HG03565 (cell line): ENCODE measurements at regions not wholly inside any gene's neighbourhood (a gene's known extent, or its start where the extent isn't known, plus 50 kb on each side); places are given as distances from the start of the nearest gene placed in this dataset.
"Not testable (repeated sequence)": the region's sequence is repeated elsewhere in the genome, so short reads cannot be mapped to it uniquely, and the experiment has no call there.

Experiments
- ATAC-seq: cut with Tn5 transposase; IDR thresholded peaks from one replicate; pipeline ENCODE4 v1.9.1; 2021; ENCODE audit warnings: mild to moderate bottlenecking, moderate library complexity; ENCODE audit not compliant: unreplicated experiment

DNA sequence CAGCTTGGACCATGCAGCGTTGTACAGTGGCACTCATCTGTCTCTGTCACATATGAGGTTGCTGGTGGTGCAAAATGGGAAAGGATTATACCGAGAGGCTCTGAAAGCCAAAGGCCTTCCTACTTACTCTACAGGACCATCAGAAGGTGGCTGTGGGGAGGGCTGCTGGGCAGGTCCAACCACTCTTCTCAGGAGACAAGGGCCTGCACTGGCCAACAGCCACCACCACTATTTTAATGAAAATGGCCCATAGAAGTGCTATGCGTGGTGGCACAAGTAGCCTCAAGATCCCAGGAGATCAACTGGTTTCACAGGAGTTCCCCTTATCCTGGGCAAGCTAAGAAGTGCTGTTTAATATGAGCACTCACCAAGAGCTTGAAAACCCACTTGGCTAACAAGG, 52.3 kb downstream of the MRPL57 start:
- no peak for ATAC-seq

DNA sequence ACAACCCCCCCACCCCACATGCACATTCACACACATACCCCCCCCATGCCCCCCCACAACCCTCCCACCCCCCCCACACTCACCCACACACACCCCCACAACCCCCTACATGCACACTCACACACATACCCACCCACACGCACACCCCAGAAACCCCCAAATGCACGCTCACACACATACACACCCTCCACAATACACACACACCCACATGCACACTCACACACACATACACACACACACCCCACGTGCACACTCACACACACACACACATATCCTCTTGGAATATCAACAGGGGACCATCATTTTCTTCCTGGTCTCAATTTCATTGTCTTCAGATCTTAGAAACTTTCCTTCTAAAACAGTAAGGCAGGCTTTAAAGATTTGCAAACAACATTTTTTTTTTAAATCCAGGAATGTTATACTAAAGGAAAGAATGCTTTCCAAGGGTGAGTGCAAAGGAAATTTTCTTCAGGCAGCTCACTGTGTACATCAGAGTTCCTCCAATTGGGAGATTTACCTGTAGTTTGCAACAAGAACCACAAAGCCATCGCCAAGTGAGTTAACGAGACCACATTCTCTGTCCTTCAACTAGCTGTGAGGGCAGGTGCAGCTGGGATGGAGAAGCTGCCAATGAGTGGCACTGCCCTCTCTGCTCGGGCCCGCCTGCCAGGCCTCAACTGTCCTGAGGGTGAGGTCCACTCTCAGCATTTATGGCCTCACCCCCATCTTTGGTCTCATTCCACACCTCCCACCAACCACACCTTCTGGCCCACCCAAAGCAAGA, 53.0 kb downstream of the MRPL57 start:
- ATAC-seq, result no peak

DNA sequence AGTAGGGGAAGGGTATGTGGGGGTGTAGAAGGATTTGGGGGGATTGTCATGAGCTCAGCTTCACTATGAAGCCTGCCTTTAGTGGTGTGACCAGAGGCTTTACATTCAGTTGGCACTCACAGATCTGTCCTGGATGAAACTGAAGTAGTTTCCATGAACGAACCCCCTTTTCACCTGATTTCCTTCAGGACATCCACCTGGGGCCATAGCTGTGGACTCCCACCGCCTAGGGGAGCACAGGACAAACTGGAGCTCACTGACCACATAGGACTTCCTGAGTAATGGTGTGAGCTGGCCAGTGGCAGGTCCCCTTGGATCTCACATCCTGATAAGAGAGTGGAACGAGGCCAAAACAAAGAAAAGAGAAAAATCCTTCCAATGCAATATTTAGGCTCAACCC, 54.1 kb downstream of the MRPL57 start:
- ATAC-seq, result no peak

DNA sequence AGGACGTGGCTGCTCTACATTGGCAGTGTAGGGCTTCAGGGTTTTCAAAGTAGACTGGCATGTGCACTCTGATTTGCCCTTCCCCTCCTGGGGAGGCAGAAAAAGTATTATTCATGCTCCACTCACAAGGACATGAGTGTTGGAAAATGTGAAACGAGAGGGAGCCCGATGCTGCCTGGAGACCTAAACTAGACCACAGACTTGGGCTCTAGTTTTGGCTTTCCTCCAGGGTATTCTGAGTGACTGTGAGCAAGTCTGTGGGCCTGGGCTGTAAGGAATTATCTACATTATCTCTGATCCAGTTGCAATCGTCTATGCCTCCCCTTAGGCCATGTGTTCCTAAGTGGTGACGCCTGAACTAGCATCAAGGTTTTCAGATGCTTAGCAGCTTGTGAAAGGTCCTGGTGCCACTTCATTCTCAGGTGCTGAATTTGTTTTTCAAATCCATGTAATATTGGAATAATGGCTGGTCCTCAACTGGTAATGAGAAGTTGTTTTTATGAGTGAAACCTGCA, 55.0 kb downstream of the MRPL57 start:
- ATAC-seq, result no peak

DNA sequence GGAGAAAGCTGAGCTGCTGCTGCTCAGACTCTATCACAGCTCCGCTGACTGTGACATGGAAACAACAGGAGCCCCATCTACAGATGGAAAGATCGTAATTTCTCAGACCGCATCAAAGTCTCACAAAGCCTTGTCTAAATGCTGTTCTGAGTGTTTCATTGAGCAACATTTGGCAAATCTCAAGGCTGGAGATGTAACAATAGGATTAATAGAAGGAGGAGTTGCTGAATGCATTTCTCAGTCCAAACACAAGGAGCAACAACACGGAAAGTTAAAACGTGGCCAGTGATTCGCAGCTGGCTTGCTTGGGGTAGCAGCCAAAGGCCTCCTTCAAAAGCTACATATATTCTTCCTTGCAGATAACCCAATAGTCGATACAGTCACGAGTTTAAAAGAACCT, 55.7 kb downstream of the MRPL57 start:
- ATAC-seq, result no peak

DNA sequence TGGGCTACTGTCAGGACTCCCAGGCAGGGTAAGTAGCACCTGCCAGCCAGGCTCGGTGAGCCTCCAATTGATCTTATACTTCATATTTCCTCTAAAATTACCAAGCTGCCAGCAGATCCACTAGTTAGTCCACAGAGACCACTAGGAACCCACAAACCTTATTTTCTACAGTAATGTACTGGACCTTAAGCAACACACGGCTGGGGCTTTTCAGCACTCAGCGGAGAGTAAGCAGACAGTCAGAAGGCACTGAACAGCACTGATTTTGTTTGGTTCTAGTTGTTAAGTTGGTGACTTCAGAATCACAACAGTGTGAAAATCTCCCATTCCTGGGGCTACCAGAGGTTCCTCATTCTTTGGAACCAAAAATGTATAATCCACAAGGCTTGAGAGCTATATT, 56.1 kb downstream of the MRPL57 start:
- ATAC-seq, result no peak

DNA sequence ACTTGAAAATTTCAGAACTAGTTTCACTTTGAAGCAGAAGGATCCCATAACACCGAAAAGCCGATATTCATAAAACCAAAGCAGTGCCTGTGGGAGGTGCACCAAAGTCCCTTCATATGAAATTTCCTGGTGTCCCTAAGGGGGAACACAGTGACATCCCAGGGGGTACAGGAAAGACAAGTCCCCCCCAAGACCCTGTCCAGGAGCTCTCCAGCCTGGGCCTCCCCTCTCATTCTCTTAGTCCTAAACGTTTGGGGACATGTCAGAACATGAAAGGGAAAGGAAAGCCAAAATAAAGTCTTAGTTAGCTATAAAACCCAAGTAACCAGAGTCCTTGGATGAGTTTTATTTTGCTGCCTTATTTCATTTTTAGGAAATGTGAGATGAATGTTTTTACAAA, 56.6 kb downstream of the MRPL57 start:
- no peak for ATAC-seq

DNA sequence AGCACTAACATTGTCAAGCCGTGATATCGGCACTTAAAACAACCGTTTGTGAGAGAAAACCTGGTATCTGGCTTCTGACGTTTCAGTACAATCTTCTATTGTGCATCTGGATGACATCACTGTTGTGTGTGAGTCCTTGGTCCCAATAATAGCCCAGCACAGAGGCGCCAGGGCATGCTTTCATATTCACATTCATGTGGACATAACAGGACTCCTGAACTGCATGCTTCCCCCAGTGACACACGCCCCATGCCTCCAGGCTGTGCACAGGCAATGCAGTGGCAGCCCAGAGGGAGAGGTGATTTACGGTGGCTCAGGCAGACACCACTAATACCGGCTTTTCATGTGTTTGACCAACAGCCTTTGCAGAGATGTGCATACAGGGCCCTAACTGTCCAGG, 58.1 kb downstream of the MRPL57 start:
- no peak for ATAC-seq

DNA sequence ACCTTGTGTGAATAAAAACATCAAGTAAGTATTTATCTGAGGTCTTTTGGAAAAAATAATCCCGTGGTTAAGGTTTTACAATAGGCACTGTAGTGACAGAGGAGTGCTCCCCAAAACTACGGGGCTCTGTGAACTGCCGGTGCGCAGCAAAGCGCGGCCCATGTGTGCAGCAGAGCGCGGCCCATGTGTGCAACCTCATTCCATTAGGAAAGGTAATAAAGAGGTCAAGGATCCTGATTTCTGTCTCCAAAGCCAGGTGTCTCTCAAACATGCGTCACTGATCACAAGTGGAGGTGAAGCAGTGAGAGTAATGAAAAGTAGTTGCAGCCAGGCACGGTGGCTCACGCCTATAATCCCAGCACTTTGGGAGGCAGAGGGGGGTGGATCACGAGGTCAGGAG, 58.7 kb downstream of the MRPL57 start:
- ATAC-seq, result no peak

DNA sequence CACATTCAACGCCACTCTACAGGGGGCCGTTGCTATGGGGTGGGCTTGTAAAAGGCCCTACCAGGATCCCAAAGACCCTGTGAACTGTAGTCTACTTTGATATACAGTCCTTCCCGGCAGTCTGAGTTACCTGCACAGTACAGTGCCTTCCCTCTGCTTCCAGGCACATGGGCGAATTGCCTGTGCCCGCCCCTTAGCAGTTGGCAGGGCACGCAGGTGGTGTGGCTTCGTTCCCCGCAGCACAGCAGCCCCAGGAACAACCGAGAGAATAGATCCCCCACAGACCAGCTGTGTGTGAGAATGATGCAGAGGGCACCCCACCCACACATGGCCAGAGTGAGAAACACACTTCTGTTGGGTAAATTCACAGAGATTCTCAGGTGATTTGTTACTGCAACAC, 60.6 kb downstream of the MRPL57 start:
- no peak for ATAC-seq

DNA sequence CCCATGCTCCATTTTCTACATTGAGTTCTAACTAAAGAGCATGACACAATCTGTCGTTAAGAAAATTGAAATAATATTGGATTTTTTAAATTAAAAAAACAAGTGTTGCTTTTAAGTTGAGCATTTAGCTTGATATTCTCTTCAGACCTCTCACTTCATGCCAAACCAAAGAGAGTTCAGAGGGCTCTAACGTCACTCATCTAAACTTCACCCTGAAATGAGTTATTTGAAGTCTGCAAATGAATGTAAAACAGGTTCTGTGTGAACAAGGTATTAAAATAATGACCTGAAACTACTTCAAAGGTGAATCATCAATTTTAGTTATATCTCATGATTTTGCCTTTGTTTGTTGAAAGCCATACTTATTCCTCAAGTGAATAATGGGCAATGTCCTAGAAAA, 61.8 kb downstream of the MRPL57 start:
- no peak for ATAC-seq

DNA sequence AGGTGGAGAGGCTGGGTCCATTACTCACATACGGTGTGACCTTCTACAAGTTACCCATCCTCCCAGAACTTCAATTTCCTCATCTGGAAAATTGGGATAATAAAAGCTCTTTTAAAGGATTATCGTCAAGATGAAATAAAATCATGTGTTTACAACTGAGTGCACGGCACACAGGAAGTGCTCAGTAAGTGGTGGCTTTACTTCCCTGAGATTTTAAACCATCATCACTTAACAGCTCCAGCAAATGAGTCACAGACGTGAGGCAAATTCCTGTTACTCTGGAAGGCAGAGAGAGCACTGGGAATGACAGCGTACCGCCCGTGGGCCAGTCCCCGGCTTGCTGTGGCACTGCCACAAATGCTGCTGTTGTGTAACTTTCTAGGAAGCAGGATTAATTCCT, 64.1 kb downstream of the MRPL57 start:
- ATAC-seq, result no peak

DNA sequence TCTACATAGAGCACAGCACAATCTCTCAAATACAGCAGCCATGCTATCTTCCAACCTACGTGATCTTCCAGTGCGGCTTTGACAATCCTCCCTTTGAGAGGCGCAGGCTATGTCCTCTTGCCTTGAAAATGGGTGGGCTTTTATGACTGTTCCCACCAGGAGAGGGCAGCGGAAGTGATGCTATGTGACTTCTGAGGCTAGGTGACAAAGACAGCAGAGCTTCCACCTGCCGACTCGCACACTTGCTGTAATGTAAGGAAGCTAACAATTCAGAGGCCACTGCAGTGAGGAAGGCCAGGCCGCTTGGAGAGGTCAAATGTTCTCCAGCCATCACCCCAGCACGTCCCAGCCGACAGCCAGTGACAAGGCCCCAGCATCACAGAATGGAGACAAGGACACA, 65.8 kb downstream of the MRPL57 start:
- ATAC-seq, result no peak

DNA sequence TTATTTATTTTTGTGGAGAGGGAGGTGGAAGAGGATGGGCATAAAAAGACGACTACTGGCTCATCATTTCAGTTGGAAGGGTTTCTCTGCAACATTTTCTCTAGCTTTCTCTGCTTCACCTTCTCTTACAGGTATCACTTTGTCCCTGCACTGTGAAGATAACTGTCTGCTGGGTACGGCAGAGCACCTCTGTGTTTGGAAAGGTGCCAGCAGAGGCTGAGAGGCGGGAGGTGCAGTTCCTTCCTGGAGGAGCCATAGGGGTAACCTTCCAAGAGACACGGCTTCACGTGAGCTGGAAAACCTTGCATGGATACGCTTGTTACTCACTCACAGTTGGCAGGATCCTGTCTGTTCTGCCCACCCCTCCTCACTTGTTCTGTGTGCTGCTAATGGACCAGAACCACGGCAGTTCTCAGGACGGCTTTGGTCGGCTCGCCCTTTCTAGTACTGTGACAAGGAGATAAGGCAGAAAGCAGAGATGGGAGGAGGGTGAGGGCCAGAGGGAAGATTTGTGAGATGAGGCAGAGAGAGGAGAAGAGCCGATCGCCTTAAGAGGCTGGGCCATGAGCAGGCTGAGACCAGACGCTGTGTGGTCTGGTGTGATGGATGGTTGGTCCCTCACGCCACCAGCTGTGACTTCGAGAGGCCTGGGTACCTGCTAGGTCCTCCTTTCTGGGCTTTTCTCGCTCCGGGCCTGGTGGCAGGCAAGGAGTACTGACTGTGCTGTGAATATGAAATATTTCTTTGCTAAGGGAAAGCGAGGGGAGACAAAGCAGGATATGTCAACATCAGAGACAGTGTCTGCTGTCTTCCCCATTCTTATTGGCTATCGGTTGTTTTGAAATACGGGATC, 66.8 kb downstream of the MRPL57 start:
- ATAC-seq, result no peak

DNA sequence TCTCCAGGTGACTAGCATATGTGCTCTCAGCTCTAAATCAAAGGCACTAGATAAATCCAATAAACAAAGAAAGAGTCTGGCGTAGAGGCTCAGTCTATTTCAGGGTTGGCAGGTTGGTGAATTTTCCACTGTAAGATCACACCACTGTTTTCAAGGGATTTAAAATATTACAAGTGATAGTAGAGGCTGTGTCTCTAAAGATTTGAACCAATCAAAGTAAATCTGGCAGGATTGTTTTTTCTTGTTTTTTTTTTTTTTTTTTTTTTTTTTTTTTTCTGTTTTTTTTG, 67.4 kb downstream of the MRPL57 start:
- not testable (repeated sequence) for ATAC-seq

DNA sequence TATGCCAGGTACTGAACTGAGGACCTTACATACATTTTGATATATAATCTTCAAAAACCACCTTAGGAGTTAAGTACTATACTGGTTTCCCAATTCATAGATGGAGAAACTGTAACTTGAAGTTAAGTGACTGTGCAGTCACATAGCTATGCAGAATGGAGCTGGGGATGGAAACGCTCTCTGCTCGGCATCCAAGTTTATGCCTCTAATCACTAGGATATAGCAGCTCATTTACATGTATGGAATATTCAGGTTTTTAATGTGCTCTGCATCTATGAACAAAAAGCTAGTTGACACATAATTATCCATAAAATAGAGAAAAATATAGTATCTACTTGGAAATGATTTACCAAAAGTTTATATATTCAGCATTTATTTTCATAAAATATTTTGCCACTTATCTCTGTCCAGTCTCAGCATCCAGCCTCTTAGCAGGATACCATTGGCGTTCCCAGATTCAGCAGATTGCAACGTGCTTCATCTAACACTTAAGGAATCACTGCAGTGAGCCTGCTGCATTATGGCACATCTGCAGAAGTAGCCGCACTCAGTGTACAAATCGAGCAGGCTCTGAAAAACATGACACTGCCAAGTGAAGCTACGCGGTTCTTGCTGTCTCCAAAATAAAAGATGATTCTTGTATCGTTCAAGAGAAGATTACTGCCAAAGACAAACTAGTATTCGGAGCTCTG, 70.4 kb downstream of the MRPL57 start:
- no peak for ATAC-seq

DNA sequence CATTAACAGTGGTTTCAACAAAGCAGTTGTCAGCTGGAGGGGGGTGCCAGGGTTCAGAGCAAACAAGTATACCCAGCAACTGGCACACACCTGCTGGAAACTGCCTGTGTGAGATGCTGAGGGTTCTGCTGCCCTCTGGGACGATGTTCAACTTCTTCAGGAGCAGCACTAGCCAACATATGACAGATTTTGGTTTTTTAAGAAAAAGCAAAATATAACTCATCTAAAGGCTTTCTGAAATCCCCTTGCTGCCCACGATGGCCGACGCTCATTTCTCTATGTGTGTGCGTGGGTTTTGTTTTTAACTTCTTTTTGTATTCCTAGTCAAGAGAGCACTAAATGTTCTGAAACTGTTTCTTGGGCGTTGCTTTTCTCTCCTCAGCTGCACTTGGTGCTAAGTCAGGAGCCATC, 79.9 kb downstream of the MRPL57 start:
- ATAC-seq, result no peak

DNA sequence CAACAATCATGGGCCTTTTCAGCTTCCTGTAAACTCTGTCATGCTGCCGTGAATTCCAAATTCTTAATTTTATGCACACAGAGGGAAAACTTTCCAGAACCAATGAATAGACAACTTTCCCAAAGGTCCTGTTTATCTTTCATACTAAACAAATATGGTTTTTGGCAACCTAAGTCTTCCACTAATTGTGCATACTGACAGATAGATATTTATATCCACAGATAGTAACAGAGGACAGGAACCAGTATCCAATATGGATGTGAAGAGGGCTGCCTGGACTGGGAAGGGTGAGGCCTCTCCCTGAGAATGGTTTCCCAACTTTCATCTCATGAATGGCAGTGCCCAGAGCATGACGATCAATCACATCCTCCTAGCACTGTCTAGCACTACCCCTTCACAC, 80.4 kb downstream of the MRPL57 start:
- no peak for ATAC-seq

DNA sequence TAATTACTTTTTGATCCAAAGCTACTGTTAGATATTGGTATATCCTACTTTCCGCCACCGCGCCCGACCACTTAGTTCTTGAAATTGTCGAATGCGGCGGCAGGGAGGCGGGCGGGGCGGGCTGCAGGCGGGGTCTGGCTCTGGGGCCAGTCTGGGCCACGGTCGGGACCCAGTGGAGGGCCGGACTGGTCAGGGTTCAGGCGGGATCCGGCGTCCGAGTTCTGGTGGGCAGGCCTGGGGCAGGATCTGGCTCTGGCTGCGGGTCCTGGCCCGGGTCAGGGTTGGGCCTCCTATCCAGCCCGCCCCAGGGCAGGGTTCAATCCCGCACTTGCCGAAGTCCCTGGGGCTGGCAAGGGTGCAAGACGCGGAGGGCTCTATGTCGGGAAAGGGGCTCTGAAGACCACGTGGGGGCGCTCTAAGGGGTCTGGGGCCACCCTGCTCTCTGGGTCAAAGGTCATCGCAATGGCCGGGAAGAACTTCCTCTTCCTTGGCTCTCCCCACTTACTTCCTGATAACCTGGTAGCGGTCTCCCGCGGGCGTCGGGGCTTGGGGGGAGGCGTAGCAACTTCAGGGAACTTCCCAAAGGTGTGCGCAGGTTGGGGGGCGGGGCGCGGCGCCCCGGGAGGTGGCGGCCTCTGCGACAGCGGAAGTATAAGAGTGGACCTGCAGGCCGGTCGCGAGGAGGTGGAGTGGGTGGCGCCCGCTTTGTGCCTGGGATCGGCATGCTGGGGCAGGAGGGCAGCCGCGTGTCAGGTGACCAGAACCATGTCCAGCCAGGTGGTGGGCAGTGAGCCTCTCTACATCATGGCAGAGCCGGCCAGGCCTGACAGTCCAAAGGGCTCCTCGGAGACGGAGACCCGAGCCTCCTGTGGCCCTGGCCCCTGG, 83.4 kb downstream of the MRPL57 start:
- ATAC-seq, result no peak

DNA sequence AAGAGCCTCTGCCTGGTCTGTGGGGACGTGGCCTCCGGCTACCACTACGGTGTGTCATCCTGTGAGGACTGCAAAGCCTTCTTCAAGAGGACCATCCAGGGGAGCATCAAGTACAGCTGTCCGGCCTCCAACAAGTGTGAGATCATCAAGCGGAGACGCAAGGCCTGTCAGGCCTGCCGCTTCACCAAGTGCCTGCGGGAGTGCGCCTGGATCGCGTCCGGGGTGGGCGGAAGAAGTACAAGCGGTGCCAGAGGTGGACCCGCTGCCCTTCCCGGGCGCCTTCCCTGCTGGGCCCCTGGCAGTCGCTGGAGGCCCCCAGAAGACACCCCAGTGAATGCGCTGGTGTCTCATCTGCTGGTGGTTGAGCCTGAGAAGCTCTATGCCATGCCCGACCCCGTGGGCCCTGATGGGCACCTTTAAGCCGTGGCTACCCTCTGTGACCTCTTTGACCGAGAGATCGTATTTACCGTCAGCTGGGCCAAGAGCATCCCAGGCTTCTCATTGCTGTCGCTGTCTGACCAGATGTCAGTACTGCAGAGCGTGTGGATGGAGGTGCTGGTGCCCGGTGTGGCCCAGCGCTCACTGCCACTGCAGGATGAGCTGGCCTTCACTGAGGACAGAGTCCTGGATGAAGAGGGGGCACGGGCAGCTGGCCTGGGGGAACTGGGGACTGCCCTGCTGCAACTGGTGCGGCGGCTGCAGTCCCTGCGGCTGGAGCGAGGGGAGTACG, 84.3 kb downstream of the MRPL57 start:
- not testable (repeated sequence) for ATAC-seq
